ENCODE measurements at regions not wholly inside any gene's neighbourhood (a gene's known extent, or its start where the extent isn't known, plus 50 kb on each side); places are given as distances from the start of the nearest gene placed in this dataset.

DNA sequence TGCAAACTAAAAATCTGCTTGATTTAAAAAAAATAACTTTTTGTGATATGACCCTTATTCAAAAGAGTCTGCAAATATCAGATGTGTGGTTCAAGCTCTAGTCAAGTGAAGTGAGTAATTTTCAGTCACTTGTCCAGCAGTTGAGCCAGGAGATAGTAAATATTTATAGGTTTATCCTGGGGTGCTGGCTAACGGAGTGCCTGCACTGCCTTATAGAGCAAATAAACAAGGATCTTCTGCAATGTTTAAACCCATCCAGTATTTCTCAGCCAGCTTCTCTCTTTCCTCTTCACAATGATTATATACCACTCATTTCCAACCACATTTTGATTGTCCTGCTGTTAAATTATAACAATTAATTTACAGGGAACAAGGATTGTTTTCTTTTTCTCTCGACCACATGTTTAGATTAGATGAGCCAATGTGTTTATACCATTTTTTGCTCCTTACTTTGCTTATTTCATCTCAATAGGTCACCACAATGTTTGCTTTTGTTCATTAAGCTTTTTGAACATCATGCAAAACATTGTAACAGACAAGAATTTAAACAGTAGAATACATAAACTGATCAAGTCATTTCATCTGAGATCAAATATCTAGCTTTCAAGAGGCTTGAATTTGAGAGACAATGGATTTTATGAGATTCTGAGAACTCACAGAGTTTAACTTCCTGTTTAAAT, 60.3 kb upstream of the GREM2 start:
- DNase-seq (ENCODE audit: low spot score): no peak

DNA sequence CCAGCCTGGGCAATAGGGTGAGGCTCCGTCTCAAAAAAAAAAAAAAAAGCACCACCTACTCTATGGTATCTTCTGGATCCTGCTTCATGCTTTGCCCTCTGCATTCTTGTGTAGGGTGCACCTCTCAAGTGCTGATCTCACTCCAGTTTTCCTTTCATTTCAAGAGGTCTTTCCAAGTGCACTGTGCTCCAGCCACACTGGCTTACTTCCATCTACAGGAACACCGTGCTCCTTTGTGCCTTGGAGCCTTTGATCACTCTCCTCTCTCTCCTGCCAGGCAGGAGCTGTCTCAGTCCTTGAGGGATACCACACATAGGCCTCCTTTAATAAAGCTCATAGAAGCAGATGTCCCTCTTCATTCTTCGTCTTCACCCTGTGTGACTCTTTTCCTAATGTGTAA, 55.4 kb upstream of the GREM2 start:
- no peak for DNase-seq (ENCODE audit: low spot score)

DNA sequence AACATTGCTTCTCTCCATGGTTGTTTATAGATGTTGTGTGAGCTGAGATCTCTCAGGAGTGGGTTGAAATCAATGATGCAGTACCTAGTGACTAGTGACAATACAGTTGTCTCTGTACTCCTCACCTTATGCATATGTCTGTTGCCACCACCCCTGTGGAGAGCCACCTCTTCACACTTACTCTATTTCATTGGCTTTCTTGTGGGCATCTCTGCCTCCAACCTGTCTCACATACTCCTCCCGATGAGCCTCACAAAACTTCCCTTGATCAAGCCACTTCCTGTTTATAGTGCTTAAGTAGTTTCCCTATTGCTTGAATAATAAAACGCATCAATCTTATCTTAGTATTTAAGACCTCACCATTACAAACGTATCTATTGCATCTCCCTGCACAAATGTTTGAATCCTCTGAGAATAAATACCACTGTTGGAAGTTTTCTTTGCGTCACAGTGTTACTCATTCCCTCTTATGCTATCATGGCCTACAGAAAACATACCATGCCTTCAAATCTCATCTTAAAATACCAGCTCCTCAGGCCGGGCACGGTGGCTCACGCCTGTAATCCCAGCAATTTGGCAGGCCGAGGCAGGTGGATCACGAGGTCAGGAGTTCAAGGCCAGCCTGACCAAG, 54.7 kb upstream of the GREM2 start:
- no peak for DNase-seq (ENCODE audit: low spot score)

DNA sequence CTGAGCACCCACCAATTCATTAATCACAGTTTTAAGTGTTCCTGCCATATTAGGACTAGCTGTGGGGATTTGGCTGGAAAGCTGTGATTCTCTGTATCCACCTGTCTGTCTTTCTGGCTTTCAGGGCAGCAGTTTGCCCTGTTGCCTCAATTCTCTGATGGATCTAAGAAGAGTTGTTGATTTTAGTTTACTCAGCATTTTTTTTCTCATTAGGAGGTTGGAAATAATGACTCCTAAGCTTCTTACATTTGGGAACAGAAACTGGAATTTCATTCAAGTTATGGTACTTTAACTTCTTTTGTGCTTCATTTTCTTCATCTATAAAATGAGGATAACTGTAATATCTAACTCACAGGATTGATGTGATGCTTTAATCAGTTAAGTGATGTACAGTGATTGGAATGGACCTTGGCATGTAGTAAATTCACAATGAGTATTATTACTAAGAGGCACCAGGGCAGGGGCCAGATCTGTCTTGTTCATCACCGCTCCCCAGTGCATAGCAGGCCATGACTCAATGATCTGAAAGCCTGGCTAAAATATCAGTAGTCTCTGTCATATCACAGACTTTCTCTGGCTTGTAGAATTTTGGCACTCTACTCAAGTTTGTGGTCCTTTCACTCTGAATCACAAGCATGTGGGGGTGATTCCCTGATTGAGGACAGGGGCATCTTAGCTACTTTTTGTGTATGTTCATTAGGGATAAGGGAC, 51.4 kb upstream of the GREM2 start:
- no peak for DNase-seq (ENCODE audit: low spot score)
